Endodermal cell (in vitro differentiated cells): ENCODE measurements at regions not wholly inside any gene's neighbourhood (a gene's known extent, or its start where the extent isn't known, plus 50 kb on each side); places are given as distances from the start of the nearest gene placed in this dataset.

Experiments used
- DNase-seq: peaks from one replicate; pipeline ENCODE4 v3.0.0-alpha.2; 2017
- H3K27ac ChIP-seq: 2 replicates; pipeline ENCODE4 v1.5.1; 2013; ENCODE audit warnings: mild to moderate bottlenecking, low read depth, low read length, moderate library complexity
- H3K27me3 ChIP-seq: 2 replicates; pipeline ENCODE4 v1.6.1; 2013; ENCODE audit warnings: mild to moderate bottlenecking, low read length, moderate library complexity; ENCODE audit not compliant: insufficient read depth, control insufficient read depth, poor library complexity, severe bottlenecking
- H3K36me3 ChIP-seq: 2 replicates; pipeline ENCODE4 v1.7.0; 2013; ENCODE audit warnings: mild to moderate bottlenecking, low read length, moderate library complexity; ENCODE audit not compliant: control insufficient read depth, insufficient read depth
- H3K4me1 ChIP-seq: one replicate; pipeline ENCODE4 v1.7.0; 2013; ENCODE audit warnings: low read length; ENCODE audit not compliant: control insufficient read depth, insufficient read depth
- H3K4me3 ChIP-seq: 2 replicates; pipeline ENCODE4 v1.5.1; 2013; ENCODE audit warnings: mild to moderate bottlenecking, low read length, moderate library complexity
- H3K9ac ChIP-seq: 2 replicates; pipeline ENCODE4 v1.6.1; 2013; ENCODE audit warnings: mild to moderate bottlenecking, low read length, moderate library complexity; ENCODE audit not compliant: poor library complexity, severe bottlenecking; ENCODE audit errors: extremely low read depth
- H3K9me3 ChIP-seq: 2 replicates; pipeline ENCODE4 v1.6.1; 2013; ENCODE audit warnings: mild to moderate bottlenecking, low read length, moderate library complexity; ENCODE audit not compliant: control insufficient read depth
- H3K27ac Mint-ChIP-seq: 2 replicates; pipeline ENCODE4 v1.8.0; 2020; ENCODE audit warnings: mixed read lengths
- H3K27me3 Mint-ChIP-seq: 2 replicates; pipeline ENCODE4 v1.8.0; 2021; ENCODE audit warnings: mild to moderate bottlenecking, mixed read lengths; ENCODE audit not compliant: insufficient read depth
- H3K36me3 Mint-ChIP-seq: 2 replicates; pipeline ENCODE4 v1.8.0; 2020; ENCODE audit warnings: low read depth, mixed read lengths
- H3K4me1 Mint-ChIP-seq: 2 replicates; pipeline ENCODE4 v1.8.0; 2020; ENCODE audit warnings: mixed read lengths
- H3K4me3 Mint-ChIP-seq: 2 replicates; pipeline ENCODE4 v1.8.0; 2020; ENCODE audit warnings: mild to moderate bottlenecking, moderate library complexity, mixed read lengths
- H3K9me3 Mint-ChIP-seq: 2 replicates; pipeline ENCODE4 v1.8.0; 2020; ENCODE audit warnings: mild to moderate bottlenecking, mixed read lengths
- WGBS, 2 experiments: methylation state at CpG; one replicate each; pipeline versions ENCODE4 v1.1.5 to v1.1.7; 2013; ENCODE audit warnings: missing lambda C conversion rate in 2 of 2, mixed read lengths in 1 of 2; ENCODE audit not compliant: insufficient coverage in 1 of 2, insufficient read length in 1 of 2; 5-methylcytosine and 5-hydroxymethylcytosine counted together
- TF ChIP-seq, protein P1 (sequence below): fragments of 200-600 bp; sonication (generic); conservative IDR thresholded peaks from 2 replicates; pipeline ENCODE4 v1.5.0; 2021; ENCODE audit warnings: antibody characterized with exemption, mild to moderate bottlenecking

DNA sequence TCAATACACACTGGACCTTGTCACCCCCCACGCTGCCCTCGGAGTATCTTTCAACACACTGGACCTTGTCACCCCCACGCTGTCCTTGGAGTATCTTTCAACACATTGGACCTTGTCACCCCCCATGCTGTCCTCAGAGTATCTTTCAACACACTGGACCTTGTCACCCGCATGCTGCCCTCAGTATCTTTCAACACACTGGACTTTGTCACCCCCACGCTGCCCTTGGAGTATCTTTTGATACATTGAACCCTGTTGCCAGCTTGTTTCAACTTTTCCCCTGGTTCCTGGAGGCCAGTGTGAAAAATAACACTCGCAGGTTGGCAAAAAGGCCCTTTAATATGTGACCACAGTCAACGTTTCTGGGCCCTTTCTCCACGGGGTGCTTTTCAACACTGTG lies 247.8 kb downstream of the TEX29 start:
- no peak for DNase-seq
- TF ChIP-seq, protein P1, sequence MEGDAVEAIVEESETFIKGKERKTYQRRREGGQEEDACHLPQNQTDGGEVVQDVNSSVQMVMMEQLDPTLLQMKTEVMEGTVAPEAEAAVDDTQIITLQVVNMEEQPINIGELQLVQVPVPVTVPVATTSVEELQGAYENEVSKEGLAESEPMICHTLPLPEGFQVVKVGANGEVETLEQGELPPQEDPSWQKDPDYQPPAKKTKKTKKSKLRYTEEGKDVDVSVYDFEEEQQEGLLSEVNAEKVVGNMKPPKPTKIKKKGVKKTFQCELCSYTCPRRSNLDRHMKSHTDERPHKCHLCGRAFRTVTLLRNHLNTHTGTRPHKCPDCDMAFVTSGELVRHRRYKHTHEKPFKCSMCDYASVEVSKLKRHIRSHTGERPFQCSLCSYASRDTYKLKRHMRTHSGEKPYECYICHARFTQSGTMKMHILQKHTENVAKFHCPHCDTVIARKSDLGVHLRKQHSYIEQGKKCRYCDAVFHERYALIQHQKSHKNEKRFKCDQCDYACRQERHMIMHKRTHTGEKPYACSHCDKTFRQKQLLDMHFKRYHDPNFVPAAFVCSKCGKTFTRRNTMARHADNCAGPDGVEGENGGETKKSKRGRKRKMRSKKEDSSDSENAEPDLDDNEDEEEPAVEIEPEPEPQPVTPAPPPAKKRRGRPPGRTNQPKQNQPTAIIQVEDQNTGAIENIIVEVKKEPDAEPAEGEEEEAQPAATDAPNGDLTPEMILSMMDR: no peak
- WGBS, 2 experiments: 76 to 91% methylated on average over 6 to 8 of the region's 8 CpGs
- Mint-ChIP-seq H3K4me1 (no peaks in the 10 kb centered on the region), H3K27ac (no peak overlapping the region), H3K4me3 (no peak overlapping the region), H3K9me3 (peaks cover 26% of the 10 kb centered on the region), H3K27me3 (peaks cover 8% of the 10 kb centered on the region), H3K36me3 (no peaks in the 10 kb centered on the region)
- H3K36me3 ChIP-seq: no peaks in the 10 kb centered on the region
- H3K4me3 ChIP-seq: no peak overlapping the region
- no peaks in the 10 kb centered on the region for H3K4me1 ChIP-seq
- H3K27ac ChIP-seq: no peak overlapping the region
- no peak overlapping the region for H3K9ac ChIP-seq
- peaks cover under 1% of the 10 kb centered on the region for H3K9me3 ChIP-seq
- no peaks in the 10 kb centered on the region for H3K27me3 ChIP-seq

DNA sequence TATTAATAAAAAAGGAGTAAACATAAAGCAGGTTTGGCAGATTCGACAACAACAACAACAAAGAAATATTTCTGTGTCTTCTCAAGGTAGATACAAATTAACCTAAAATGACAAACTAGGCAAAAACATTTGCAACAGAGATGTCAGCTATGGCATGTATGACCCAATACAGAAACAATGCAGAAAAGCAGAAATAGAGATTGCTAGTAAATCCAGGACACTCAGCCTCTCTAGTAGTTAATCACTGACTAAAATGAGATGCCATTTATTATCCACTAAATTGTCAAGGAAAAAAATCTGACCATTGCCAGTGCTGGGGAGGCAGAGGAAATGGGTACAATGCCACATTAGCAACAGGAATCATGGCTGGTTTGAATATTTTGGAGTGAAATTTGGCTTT lies 250.5 kb downstream of the TEX29 start:
- no peak for DNase-seq
- H3K27ac Mint-ChIP-seq: no peak overlapping the region
- TF ChIP-seq, protein P1: no peak
- peaks cover 4% of the 10 kb centered on the region for H3K36me3 Mint-ChIP-seq
- H3K9me3 Mint-ChIP-seq: peaks cover 44% of the 10 kb centered on the region
- H3K9ac ChIP-seq: no peak overlapping the region
- H3K4me3 Mint-ChIP-seq: no peak overlapping the region
- no peaks in the 10 kb centered on the region for H3K4me1 ChIP-seq
- peaks cover 18% of the 10 kb centered on the region for H3K9me3 ChIP-seq
- H3K27me3 ChIP-seq: no peaks in the 10 kb centered on the region
- H3K4me3 ChIP-seq: no peak overlapping the region
- H3K4me1 Mint-ChIP-seq: no peaks in the 10 kb centered on the region
- 94% methylated on average over 1 of the region's 1 CpG; no CpG with 5 or more reads in 1 of the 2 experiments for WGBS, 2 experiments
- peaks cover 3% of the 10 kb centered on the region for H3K27me3 Mint-ChIP-seq
- H3K27ac ChIP-seq: no peak overlapping the region
- H3K36me3 ChIP-seq: no peaks in the 10 kb centered on the region

DNA sequence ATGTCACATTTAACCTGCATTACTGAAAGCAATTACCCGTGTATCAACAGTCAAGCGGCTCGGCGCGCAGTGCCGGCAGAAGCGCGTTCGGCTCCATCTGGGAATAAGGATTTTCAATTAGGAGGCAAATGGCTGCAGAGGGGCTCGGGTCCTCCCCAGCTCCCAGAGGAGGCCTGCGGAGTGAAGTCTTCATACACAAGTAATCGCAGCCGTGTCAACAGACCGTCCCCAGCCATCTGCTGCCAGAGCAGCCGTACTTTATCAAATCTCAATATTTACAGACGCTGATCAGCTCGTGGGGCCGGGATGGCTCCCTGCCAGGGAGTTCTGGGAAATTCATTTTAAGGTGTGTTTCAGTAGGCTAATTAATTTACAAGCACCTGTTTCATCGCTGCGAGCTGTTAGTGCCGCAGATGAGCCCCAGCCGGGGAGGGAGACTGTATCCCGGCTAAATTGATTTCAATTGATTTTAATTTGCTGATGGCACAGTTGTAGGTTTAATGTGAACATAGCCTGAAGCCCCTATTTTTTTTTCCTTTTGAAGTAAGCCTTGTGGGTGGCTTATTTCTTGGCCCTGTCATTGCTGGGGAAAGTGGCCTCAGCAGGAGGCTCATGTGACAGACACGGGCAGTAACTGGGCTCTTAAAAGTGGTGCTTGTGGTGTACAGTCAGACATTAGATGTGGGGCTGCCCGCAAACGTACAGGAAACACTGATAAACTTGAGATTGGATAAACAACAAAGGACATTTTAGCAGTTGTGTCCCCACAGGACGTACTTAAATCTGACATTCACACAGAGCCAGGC lies 252.7 kb downstream of the TEX29 start:
- Histone ChIP-seq H3K36me3 (no peaks in the 10 kb centered on the region), H3K4me1 (no peaks in the 10 kb centered on the region), H3K27me3 (no peaks in the 10 kb centered on the region), H3K9ac (no peak overlapping the region), H3K4me3 (no peak overlapping the region), H3K27ac (no peak overlapping the region), H3K9me3 (peaks cover 18% of the 10 kb centered on the region)
- Mint-ChIP-seq H3K4me1 (no peaks in the 10 kb centered on the region), H3K9me3 (peaks cover 42% of the 10 kb centered on the region), H3K36me3 (peaks cover 4% of the 10 kb centered on the region), H3K4me3 (no peak overlapping the region), H3K27ac (no peak overlapping the region), H3K27me3 (peaks cover 3% of the 10 kb centered on the region)
- TF ChIP-seq, protein P1: no peak
- WGBS, 2 experiments: 89 to 96% methylated on average over 10 to 27 of the region's 27 CpGs
- no peak for DNase-seq
